OCI-M2 (cell line): ENCODE measurements at regions not wholly inside any gene's neighbourhood (a gene's known extent, or its start where the extent isn't known, plus 50 kb on each side); places are given as distances from the start of the nearest gene placed in this dataset.

Source experiments
- DNase-seq: peaks from one replicate; lab custom pipeline; 2025; ENCODE audit not compliant: unreplicated experiment; lab: John Stamatoyannopoulos, UW

DNA sequence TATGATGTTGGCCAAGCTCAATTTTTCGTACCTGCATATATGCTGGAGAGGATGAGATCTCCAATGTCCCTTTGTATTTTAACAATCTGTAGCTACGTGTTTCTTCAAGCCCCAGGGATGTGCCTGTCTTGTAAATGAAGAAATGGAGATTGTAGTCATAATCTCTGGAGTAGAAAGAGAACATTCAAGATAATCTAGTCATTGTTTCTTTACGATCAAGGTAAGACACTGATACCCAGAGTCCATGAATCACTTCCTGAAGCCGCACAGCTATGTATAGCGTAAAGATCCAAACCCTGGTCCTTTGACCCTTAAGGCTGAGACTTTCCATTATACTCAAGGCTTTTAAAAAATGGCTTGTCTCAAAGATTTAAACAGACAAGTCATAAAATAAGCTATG is 205.5 kb downstream of the HS3ST3B1 start:
- no peak for DNase-seq

DNA sequence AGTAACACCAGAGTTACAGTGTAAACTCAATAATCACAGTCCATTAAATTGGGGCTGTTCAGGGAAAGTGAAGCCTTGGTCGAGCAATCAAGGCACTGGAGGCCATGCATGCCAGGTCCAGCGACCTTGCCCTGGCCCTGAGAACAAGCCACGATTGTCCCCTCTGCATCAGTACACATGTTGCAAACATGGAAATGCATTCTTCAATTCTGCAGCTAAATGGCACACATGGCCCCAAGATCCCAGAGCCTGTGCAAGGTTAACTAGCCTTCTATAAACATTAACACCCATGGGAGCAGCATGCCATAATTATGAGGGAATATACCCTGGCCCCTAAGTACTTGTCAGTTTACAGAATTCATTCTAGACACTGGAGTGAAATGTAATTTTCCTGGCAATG is 204.7 kb downstream of the HS3ST3B1 start:
- DNase-seq: no peak

GRCh38 chr17:14499976-14500375 is 199.1 kb downstream of the HS3ST3B1 start:
- no peak for DNase-seq

- no peak for DNase-seq
These were observed 197.9 kb downstream of the HS3ST3B1 start for GRCh38 chr17:14498812-14499211.

DNA sequence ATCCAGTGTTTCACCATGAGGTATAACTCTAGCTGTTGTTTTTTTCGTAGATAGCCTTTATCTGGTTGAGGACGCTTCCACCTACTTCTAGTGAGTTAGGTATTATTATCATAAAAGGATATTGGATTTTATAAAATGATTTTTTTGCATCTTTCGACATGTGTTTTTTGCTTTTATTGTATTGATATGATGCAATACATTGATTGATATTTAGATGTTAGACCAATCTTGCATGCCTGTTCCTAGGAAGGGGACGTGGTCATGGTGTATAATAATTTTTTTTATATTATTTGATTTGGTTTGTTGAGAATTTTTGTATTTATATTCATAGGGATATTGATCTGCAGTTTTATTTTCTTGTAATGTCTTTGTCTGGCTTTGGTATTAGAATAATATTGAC is 193.3 kb downstream of the HS3ST3B1 start:
- no peak for DNase-seq

- no peak for DNase-seq
These were observed 189.1 kb downstream of the HS3ST3B1 start for GRCh38 chr17:14489986-14490385.

DNA sequence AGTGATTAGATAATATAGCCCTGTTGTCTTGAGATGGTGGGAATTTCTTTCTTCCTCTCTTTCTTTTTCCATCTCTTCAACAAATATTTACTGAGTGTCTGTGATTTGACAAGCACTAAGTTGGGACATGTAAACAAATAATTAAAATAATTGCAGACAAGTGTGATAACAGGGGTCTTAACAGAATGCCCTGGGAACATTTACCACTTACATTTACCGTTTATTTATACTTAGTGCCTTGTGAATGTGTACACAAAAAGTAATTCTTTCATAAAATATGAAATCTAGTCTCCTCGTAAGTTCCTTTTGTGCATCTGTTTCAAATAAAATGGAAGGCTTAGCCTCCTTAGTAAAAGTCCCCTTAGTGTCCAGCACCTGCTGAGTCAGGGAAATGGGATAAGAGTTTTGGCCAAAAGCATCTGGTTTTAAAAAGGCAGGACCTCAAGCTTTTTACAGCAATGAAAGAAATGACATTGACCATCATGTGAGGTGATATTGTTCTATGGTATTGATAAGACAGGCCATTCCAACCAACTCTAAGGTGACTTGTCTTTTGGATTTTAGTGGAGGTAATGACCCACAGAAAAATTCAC is 188.2 kb downstream of the HS3ST3B1 start:
- no peak for DNase-seq

DNA sequence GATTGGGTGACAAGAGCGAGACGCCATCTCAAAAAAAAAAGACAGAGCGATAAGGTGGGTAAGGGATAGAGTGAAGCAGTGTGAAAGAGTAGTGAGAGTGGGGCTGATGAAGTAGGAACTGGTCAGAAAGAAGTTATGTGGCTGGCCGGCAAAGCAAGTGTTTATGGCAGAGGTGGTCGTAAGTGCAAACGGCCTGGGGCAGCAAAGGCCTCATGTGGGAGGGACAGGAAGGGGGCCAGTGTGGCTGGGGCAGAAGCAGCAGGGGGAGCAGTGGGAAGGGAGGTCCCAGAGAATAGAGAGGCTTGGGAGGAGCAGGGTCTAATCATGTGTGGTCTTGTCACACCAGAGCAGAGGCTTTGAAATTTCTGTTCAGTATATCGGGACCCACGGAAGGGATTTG is 186.2 kb downstream of the HS3ST3B1 start:
- DNase-seq: no peak

- no peak for DNase-seq
These were observed 181.8 kb downstream of the HS3ST3B1 start for GRCh38 chr17:14482715-14483114.

GRCh38 chr17:14481664-14482063 is 180.8 kb downstream of the HS3ST3B1 start:
- DNase-seq: no peak

DNA sequence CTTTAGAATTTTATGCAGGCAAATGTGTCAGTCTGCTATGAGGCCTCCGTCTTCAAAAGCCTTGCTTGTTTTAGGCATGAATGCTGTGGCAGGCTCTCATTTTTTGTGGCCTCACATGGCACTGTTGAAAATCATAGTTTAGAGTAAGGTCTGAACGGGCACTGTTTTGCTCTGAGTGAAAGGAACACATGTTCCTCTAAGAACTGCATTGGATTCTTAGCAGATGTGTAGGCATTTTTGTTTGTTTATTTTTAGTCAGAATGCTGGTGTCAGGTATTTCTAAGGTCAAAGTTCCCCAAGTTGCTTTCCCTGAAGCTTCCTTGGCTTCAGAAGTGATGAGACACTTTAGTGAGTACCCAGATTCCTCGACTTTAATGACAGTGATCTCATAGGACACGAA is 173.7 kb downstream of the HS3ST3B1 start:
- DNase-seq: no peak

DNA sequence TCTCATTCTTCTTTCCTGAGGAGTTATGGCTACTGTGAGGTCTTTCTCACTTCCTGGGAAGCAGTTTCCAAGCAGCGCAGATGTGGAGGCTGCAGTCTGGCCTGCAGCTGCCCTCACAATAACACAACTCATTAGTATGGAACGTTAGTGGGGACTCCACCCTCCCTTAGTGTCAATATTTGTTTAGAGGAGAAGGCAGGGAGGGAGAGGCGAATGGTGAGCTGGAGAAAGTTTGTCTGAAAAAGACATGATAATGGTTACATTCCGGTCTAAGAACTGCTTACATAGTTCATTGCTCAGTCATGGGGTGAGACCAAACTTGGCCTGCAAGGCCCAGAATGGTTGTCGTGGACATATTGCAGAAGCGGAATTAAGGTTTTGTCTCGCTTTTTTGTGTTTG is 170.2 kb downstream of the HS3ST3B1 start:
- no peak for DNase-seq

- no peak for DNase-seq
These were observed 169.5 kb downstream of the HS3ST3B1 start for GRCh38 chr17:14470417-14470816.

DNA sequence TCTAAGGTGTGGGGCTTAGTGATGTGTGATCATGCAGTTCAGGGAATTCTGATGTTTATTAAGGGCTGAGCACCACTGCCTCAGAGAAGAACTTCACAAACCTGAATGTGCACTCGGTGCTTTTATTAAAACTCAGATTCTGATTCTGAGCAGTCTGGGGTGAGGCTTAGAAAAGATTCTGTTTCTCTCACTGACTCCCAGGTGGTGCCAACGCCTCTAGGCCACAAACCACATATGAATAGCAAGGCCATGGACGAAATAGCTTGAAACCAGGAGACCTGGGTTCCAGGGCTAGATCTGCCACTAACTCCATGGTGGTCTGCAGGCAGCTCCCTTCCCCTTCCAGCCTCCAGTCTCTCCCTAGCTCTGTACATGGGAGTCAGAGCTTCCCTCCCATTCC is 169.1 kb downstream of the HS3ST3B1 start:
- DNase-seq: no peak

DNA sequence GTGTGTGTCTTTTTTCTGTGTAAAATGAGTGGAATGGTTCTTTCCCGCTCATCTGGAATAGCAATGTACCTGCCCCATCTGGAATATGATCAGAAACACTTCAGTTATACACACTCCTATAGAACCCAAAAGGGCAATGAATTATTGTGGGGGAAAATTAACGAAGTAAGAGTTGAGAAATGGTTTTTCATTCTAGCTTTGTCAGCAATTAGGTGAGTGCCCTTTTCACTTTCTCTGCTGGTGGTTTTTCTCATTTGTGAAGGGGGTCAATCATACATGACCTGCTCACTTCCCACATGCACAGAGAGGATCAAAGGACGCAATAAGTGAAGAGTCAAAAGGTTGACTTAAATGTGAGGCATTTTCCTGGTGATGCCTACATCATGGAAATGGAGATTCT is 168.0 kb downstream of the HS3ST3B1 start:
- DNase-seq: no peak

- DNase-seq: no peak
These were observed 160.3 kb downstream of the HS3ST3B1 start for GRCh38 chr17:14461227-14461548.

DNA sequence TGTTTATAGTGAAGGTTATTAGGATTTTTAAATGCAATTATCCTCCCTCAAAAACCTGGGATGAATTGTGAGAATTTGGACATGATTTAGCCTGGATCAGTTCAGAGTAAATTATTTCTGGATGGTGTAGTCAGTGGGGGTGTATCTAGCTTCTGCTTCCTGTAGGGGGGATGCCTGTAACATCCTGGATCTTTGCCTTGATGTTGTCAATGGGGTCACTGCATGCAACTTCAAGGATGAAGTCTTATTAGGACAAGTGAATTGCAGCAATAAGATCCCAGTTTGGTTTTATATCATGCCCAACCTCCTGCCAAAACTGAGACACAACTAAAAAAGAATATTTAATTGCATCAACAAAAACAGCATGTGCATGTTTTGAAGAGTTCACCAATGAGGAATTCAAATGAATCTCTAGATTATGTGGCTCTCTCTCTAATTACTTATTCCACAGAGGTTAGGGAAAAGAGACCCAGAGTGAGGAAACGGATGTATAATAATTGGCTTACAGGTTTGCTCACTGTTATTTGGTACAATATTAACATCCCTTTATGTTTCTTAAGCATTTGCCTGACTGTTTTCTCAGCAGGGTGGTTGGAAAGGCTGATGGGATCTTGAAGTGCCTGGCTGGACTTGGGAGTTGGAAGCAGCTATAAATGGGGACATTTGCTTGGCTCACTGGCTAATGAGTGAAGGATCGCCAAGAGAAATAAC is 159.8 kb downstream of the HS3ST3B1 start:
- DNase-seq: no peak

DNA sequence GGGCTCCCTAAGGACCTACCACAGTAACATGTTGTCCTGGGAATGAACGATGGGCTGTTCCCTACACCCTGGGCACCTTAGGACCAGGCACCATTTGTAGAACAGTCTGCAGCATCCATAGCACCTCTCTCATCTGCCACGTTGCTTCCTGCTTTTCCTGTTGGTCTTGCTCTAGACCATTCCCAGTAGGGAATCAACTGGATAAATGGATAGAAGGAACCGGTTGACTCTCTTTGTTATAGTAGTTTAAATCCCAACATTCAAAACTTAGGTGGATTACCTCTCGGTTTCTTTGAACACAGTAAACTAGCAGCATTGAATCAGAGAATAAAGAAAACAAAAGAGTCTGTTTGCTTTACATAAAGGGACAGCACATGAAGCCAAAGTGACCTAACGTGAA is 159.1 kb downstream of the HS3ST3B1 start:
- DNase-seq: no peak

- no peak for DNase-seq
These were observed 157.8 kb downstream of the HS3ST3B1 start for GRCh38 chr17:14458724-14459123.

GRCh38 chr17:14454746-14455145 is 153.9 kb downstream of the HS3ST3B1 start:
- DNase-seq: no peak

- no peak for DNase-seq
These were observed 152.0 kb downstream of the HS3ST3B1 start for GRCh38 chr17:14452856-14453255.

- DNase-seq: no peak
These were observed 150.9 kb downstream of the HS3ST3B1 start for GRCh38 chr17:14451729-14452191.

GRCh38 chr17:14448818-14449217 is 147.9 kb downstream of the HS3ST3B1 start:
- no peak for DNase-seq
